GM21576 (cell line): ENCODE measurements at regions not wholly inside any gene's neighbourhood (a gene's known extent, or its start where the extent isn't known, plus 50 kb on each side); places are given as distances from the start of the nearest gene placed in this dataset.
"Not testable (repeated sequence)": the region's sequence is repeated elsewhere in the genome, so short reads cannot be mapped to it uniquely, and the experiment has no call there.

Source experiments
- ATAC-seq: cut with Tn5 transposase; IDR thresholded peaks from one replicate; pipeline ENCODE4 v1.9.1; 2021; ENCODE audit warnings: mild to moderate bottlenecking, moderate library complexity; ENCODE audit not compliant: unreplicated experiment

DNA sequence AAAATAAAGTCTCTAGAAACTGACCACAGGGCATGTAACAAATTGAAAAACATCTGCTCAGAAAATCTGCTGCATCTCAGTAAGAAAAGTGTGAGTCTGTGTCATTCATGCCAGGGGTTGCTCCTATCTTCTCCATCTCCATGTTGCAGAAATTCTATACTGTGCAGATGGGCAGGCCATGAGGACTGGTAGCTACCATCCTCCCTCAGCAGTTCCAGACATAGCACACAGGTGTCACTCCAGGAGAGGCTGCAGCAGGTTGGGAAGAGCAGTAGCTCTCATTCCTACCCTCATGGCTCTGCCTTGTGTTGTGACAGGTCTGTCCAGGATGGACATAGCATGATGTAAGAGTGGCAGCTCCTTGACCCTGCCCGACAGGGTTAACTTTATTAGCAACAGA lies 173.4 kb downstream of the NDUFS4 start:
- ATAC-seq = no peak

DNA sequence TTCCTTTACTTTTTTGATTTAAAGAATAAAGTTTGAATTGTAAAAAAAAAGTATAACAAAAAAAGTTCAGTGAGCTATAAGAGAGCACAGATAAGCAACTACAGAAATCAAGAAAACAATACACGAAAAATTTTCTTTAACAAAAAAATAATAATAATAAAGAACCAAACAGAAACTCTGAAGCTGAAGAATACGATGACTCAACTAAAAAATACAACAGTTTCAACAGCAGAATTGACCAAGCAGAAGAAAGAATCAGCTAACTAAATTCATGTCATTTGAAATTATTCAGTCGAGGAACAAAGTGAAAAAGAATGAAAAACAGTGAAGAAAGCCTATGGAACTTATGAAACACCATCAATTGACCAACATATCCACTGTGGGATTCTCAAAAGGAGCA lies 177.7 kb downstream of the NDUFS4 start:
- ATAC-seq = no peak

DNA sequence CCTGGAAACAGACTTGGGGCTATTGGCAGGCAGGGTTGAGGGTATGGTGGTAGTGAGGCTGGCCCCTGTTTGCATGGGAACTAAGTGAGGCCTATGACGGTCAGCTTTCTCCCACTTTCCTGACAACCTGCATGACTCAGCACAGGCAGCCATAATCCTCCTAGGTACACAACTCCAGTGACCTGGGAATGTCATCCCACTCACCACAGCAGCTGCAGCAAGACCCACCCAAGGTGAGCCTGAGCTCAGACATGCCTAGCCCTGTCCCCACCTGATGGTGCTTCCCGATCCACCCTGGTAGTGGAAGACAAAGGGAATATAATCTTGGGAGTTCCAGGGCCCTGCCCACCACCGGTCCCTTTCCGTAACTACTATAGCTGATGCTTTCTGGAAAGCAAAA lies 178.7 kb downstream of the NDUFS4 start:
- ATAC-seq = no peak

DNA sequence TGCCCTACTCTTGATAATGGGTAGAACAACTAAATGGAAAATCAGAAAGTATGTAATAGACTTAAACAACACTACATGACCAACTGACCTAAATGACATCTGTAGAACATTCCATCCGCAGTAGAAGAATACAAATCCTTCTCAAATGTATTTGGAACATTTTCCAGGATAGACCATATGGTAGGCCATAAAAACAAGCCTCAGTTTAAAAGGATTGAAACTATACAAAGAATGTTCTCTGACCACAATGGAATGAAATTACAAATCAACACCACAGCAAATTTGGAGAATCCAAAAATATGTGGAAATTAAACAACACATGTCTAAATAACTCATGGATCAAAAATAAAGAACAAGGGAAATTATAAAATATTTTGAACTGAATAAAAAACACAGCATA lies 189.2 kb downstream of the NDUFS4 start:
- ATAC-seq = no peak

DNA sequence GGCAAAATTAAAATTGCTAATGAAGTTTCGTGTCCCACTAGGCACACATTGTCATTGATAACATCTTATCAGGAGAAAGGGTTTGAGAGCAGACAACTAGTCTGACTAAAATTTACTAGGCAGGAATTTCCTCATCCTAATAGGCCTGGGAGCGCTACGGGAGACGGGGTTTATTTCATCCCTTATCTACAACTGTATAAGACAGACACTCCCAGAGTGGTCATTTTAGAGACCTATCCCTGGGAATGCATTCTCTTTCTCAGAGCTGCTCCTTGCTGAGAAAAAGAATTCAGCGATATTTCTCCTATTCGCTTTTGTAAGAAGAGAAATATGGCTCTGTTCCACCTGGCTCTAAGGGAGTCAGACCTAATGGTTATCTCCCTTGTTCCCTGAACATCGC lies 191.8 kb downstream of the NDUFS4 start:
- not testable (repeated sequence) for ATAC-seq

DNA sequence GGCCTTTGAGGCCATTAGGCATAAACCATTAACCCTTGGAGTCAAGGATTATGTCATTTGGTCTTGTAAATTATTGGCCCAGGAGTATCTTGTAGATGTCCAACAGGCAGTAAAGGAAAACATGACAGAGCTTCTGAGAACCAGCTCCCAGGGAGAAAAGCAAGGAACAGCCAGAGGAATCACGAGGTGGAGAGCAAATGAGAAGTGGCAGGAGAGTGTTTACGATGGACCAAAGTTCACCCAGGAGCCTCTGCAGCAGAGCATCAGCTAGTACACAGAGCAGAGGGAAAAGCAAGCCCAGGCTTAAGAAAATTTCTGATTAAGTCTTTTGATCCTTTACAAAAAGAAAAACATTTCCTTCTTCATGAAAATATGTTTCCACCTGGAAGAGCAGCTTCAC lies 206.2 kb downstream of the NDUFS4 start:
- ATAC-seq = no peak

DNA sequence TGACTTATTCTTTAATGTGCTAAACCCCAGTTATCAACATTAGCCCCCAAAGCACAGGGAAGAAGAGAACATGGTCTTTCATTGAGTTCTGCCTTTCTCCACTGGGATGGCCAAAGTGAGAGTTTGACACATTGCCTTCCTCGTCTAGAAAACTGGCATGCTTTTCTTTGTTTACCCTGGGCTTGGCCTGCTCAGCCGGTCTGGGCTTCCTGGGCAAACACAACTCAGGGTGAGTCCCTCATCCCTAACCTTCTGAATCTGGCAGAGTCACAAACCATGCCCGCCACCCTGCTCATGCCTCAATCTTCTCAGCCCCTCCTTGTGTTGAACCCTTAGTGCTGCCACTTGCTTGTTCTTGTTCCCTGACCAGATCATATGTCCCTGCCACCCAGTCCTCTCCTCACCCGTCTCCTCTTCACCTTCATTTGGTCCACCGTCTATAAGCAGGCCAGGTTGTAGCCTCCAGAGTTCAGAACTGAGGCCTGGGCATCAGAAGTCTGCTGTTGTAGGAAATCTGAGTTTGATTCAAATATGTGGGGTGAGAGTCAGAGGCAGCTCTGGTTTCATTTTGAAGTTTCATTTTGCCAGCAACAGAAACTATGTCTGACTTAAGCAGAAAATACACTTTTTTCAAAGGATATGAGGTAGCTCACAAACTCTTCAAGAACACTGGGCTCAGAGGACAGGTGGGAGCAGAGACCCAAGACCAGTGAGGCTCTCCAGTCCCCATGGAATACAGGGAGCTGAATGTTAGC lies 217.6 kb downstream of the NDUFS4 start:
- ATAC-seq = peak; percentile 89

DNA sequence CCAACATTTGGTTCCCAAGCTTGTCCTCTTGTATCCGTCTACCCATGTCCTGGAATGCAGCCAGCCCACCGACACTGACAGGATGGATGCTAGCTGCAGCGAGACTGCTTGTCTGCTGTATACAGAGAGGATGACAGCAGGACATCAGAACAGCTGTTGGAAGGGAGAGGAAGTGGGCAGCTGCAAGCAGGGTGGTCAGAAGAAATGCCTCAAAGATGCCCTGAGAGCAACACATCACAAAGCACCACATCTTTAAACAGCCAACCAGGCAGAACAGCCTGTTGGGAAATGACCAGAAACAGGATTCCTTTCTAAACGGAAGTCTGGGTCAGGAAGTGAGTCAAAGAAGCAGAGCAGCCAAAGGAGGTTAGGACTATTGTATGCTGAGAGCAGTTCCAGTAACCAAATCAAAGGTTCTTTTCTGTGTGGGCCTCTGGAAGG lies 219.1 kb downstream of the NDUFS4 start:
- no peak for ATAC-seq

DNA sequence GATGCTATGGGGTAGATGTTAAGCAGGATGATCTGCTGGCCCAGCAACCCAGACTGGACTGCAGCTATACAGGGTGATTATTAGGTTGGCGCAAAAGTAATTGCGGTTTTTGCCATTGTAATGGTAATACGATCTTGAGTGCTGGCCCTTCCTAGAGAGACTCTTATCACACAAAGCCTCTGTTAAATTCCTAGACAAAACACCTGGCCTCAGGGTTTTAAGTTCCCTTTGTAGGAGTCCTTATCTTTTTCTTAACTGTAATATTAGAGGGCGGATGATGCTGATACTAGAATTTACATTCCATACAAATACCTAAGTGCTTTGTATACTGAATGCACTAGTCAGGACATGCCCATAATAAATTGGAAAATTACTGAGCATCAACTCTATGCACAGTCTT lies 222.2 kb downstream of the NDUFS4 start:
- ATAC-seq = no peak

DNA sequence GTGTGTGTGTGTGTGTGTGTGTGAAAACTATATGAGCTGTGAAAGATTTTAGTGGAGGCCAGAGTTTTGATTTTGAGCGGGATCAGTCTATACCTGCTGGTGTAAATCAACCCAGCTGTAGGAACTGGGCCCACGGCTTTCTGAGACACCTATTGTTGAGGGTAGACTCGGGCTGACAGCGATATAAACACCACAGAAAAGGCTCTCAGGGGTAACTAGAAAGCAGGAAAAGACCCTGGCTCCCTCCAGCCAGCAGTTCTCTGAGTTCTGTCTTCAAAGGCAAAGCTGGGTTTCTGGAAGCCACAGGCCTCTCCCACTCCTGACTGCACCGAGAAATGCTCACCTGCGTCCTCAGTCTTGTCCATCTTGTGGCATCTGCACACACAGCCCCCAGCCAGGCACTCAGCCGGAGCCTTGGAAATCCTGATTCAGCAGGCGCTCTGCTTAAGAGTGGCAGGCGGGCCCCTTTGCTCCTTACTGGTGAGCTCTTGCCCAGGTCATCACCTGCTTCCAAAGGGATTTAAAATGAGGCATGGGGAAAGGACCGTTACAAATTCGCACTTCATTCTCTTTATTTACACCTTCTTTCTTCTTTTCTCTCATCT lies 223.3 kb downstream of the NDUFS4 start:
- ATAC-seq = no peak

DNA sequence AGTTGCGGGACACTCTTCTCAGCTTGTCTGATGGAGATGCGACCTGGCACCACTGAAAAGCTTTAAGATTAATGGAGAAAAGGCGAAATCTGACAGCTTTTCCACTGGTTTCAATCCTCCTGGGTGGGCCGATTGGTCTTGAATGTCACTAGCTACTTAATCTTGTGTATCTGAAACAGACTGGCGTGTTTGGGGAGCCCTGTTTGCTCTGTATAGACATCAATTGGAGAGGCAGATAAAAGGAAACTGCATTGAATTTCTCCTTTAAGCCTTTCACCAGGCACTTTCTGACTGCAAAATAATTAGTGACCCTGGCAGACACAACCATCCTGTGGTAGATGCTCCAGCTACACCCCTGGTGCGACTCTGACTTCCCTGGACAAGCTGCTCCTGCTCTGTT lies 224.2 kb downstream of the NDUFS4 start:
- no peak for ATAC-seq

DNA sequence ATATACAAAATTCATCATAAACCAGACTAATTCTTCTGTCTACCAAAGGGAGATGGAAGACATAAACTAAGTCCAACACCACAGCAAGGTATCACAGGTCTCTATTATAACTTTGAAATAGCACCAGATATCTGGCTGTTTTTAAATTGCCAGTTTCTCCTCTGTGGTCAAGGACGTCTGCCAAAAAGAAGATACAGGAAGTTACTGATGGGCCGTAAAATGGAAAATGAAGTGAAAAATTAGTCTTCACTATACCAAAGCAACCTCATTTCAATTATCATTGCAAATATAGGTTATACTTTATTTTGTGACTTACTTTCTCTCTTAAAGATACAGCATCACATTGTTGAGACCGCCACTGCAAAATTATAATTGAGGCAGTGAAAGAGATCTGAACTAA lies 225.5 kb downstream of the NDUFS4 start:
- ATAC-seq = no peak

DNA sequence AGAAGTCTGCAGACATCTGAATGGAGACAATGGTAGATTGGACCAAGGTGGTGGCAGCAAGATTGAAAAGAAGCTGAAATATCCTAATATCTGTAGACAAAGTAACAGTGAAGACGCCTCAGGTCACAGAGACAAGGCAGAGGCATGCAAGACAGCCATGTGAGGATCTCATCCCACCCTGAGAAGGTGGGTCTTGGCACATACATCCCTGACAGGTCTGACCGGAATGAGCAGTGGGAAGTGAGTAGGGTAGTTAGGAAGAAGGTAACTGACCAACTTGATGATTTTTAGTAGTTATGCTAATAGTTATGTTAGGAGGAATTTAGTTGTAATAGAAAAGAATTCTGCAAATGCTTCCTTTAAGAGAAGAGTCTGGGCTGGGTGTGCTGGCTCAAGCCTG lies 229.6 kb downstream of the NDUFS4 start:
- no peak for ATAC-seq

DNA sequence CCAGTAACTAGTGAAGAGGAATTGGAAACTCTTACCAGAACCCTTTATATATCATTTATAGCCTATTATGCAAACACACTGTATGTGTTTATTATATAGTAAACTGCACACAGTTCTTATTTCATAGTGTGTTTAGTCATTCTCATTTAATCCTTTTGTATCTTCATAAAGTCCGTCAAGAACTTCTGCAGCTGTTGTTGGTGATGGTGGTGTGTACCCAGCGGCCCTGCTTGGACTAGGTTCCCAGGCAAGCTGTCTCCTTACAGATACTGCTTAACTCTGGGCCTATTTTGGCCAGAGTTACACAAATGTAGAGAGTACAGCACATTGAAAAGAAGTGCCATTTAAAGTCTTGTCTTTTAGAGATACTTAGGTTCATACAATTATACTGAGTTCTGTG lies 231.9 kb downstream of the NDUFS4 start:
- no peak for ATAC-seq

DNA sequence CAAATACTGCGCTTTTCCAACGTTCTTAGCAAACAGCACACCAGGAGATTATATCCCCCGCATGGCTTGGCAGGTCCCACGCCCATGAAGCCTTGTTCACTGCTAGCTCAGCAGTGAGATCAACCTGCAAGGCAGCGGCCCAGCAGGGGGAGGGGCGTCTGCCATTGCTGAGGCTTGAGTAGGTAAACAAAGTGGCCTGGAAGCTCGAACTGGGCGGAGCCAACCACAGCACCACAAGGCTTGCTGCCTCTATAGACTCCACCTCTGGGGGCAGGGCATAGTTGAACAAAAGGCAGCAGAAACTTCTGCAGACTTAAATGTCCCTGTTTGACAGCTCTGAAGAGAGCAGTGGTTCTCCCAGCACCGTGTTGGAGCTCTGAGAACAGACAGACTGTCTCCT lies 239.2 kb downstream of the NDUFS4 start:
- ATAC-seq = not testable (repeated sequence)

DNA sequence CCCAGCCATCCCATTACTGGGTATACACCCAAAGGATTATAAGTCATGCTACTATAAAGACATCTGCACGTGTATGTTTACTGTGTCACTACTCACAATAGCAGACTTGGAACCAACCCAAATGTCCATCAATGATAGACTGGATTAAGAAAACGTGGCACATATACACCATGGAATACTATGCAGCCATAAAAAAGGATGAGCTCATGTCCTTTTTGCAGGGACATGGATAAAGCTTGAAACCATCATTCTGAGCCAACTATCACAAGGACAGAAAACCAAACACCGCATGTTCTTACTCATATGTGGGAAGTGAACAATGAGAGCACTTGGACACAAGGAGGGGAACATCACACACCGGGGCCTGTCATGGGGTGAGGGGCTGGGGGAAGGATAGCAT lies 248.0 kb downstream of the NDUFS4 start:
- not testable (repeated sequence) for ATAC-seq

DNA sequence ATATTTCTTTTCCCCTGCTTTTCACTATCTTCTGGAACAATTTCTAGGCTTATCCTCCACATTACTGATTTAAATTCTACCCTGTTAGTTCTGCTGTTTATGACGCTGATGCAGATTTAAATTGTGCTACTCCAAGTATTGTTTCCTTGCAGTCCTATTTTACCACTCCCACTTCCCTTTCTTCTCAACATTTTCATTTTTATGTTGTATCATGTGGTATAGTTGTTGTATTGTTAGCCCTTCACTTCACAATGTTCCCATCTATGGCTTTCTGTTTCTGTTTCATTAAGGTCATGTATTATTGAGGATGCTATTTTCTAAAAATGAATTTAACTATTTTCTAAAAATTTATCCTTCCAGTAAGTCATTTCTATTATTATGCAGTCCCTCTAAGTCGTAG lies 254.4 kb downstream of the NDUFS4 start:
- peak; percentile 52 for ATAC-seq

DNA sequence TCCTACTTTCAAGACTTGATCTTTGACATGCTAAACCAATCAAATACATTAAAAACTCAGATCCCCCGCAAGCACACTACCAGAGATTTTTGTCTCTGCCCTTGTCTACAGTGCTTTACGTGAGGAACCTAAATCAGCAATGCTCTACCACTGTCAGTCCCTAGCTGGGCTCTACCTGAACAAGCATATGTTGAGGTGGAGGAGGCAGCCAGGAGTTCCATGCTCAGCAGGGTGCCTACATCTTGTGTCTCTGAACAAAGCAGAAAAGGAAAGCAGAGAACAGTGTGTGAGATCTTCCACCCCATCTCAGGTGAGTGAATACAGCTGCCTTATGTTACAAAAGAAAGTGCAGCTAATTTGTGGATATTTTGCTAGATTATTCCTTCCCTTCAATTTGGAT lies 255.0 kb downstream of the NDUFS4 start:
- no peak for ATAC-seq

DNA sequence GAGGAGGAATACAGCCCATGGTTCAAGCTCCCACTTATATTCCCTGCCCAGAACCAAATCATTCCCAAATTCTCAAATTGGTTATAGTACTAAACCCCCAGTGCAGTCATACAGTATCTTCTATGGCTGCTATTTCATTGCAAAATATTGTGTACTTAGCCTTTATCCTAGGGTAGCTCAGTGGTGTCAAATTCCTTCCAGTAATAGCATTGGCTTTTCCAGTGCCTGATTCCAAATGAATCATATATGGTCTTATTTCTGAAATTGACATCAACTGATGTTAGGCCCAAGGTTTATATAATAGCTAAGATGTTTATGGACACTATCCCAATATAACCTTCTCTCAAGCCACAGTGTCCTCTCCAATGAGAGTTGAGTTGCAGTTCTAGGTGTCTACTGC lies 256.7 kb downstream of the NDUFS4 start:
- ATAC-seq = no peak

DNA sequence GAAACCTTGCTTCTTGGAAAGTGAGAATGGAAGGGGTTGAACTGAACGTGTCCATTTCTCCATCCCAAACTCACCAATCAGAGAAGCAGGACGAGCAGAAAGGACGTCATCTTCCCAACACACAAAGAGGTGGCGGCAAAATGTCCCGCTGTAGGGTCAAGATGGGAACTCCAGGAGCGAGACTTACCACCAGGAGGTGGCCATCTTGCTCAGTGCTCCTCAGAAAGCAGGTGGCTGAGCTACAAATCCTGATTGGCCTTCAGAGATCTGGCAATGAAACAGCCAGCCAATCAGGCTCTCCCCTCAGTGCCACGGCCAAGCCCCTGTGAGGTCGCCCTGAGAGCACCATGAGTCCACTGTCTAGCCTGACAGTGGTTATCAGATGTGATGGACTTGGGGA lies 259.0 kb downstream of the NDUFS4 start:
- ATAC-seq = no peak

DNA sequence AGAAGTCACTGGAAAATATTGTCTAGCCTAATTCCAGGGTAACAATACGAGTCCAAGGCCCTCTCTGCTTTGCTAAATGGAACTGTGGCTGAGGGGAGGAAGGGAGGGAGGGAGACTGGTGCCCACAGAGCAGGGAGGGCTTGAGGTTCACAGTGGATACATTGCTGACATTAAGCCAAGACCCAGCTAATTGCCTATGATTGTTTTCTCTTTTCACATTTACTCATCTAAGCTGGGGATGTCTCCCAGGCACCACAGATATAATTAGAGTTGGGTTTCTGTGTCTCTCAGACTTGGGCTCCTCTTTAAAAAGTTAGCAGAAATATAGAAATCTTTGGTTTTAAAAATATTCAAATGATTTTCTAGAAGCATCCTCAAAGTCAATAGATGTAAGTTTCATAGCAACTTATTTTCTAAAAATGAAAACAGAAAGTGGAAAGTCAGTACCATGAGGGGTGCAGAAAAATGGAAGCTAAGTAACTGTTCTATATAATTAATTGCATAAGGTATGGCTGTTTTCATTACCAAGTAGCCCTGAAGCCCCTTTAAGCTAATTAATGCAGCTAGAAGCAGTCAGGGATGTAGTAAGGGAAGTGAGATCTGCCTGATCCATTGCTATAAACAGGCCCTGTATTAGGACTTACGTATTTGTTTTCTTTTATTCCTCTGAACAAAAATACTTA lies 259.8 kb downstream of the NDUFS4 start:
- ATAC-seq = peak; percentile 57

DNA sequence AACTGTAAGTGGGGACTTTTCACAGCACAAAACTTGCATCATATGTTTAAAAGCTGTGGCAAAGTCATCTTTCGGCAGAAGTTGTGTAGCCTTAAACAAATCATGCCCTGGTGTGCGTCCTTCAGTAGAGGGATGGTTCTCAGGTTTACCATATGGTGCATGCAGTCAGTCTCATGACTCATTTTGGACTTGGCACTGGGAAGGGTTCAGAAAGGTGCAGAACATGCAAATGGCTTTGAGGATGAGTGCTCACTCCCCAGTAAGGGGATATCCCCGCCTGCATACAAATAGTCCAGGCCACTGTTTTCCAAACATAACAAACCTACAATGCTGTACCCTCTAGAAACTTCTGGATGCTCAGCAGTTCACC lies 260.3 kb downstream of the NDUFS4 start:
- ATAC-seq = peak; percentile 91
